ENCODE measurements at regions not wholly inside any gene's neighbourhood (a gene's known extent, or its start where the extent isn't known, plus 50 kb on each side); places are given as distances from the start of the nearest gene placed in this dataset.

DNA sequence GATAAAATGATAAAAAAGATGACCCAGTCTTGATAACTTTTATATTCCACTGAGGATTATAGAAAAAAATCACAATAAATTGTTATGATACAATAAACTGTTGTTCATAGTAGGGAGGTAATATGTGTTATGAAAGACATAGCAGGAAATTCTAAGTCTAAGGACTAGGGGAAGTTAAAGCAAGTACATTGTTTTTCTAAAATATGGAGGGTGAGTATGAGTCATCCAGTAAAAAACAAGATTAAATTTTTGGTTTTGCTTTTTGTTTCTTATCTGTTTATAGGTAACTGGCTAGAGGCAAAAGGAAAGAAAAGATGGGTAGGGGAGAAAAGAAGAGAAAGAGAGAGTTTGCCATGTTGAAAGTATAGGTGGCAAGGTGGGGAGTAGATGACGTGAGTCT, 188.4 kb downstream of the POLR1F start:
- no peak for TF ChIP-seq TEAD4 (IDR thresholded peaks at IDR 0.05)
- no peak for TF ChIP-seq ZBTB7A (IDR thresholded peaks at IDR 0.05; ENCODE audit: low read depth)
- no peak for TF ChIP-seq REST (IDR thresholded peaks at IDR 0.05; ENCODE audit: low read depth)
- no peak for TF ChIP-seq USF1 (IDR thresholded peaks at IDR 0.05)
- no peak for TF ChIP-seq CREB1 (IDR thresholded peaks at IDR 0.05; ENCODE audit: low read depth)
- TF ChIP-seq EP300 (IDR thresholded peaks at IDR 0.05; ENCODE audit: borderline replicate concordance) = no peak
- TF ChIP-seq TCF12 (IDR thresholded peaks at IDR 0.05; ENCODE audit: low read depth) = no peak
- TF ChIP-seq YY1 (IDR thresholded peaks at IDR 0.05; ENCODE audit: low read depth) = no peak
- no peak for TF ChIP-seq RAD21 (IDR thresholded peaks at IDR 0.05; ENCODE audit: low read depth)
- TF ChIP-seq, protein P1, sequence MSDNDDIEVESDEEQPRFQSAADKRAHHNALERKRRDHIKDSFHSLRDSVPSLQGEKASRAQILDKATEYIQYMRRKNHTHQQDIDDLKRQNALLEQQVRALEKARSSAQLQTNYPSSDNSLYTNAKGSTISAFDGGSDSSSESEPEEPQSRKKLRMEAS (IDR thresholded peaks at IDR 0.05) = no peak
- no peak for TF ChIP-seq EGR1 (IDR thresholded peaks at IDR 0.05)
- TF ChIP-seq CEBPB (IDR thresholded peaks at IDR 0.05) = no peak
- no peak for TF ChIP-seq FOXM1 (IDR thresholded peaks at IDR 0.05; ENCODE audit: borderline replicate concordance, low read depth)
- no peak for TF ChIP-seq NFIC (IDR thresholded peaks at IDR 0.05)

DNA sequence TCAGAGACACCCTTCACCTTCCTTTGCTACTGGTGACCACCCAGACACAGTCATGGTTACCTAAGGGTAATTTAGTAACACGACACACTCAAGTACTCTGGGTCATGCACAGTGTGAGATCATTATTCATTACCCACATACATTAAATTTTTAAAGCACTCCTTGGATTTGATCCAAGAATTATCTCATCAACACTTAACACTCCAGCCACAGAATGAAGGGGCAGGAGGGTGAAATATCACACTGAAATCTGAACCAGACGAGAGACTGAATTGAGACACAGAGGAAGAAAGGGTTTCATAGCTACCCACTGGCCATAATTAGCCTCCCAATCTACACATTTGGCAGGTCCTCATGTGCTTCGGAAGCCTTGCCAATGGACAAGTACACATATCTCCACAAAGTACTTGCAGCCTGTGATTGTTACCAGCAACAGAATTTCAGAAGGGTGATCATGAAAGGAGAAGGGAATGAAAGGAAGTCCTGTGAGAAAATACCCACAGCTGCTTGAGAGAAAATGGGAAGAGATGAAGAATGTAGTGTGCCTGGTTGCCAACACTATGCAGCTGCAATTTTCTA, 189.3 kb downstream of the POLR1F start:
- TF ChIP-seq CREB1 (IDR thresholded peaks at IDR 0.05; ENCODE audit: low read depth) (no peak), NFIC (IDR thresholded peaks at IDR 0.05) (peak; percentile 90), EGR1 (IDR thresholded peaks at IDR 0.05) (no peak), EP300 (IDR thresholded peaks at IDR 0.05; ENCODE audit: borderline replicate concordance) (peak; percentile 78), FOXM1 (IDR thresholded peaks at IDR 0.05; ENCODE audit: borderline replicate concordance, low read depth) (peak; percentile 34; the same call in 1 of the 2 replicates), USF1 (IDR thresholded peaks at IDR 0.05) (peak; percentile 20; the same call in 1 of the 2 replicates), TCF12 (IDR thresholded peaks at IDR 0.05; ENCODE audit: low read depth) (peak; percentile 63), TEAD4 (IDR thresholded peaks at IDR 0.05) (peak; percentile 61; the same call in 1 of the 2 replicates), CEBPB (IDR thresholded peaks at IDR 0.05) (0 out of 2 replicates have a peak, but pooled peaks have one; percentile 29)
- TF ChIP-seq, protein P1 (IDR thresholded peaks at IDR 0.05) = peak; percentile 24; the same call in 1 of the 2 replicates

GRCh38 chr7:19508821-19509220, 200.0 kb downstream of the POLR1F start:
- no peak for TF ChIP-seq CEBPB (IDR thresholded peaks at IDR 0.05)
- TF ChIP-seq FOXM1 (IDR thresholded peaks at IDR 0.05; ENCODE audit: borderline replicate concordance, low read depth) = no peak
- no peak for TF ChIP-seq TEAD4 (IDR thresholded peaks at IDR 0.05)
- TF ChIP-seq EP300 (IDR thresholded peaks at IDR 0.05; ENCODE audit: borderline replicate concordance) = no peak
- no peak for TF ChIP-seq TCF12 (IDR thresholded peaks at IDR 0.05; ENCODE audit: low read depth)
- TF ChIP-seq, protein P1 (IDR thresholded peaks at IDR 0.05) = no peak
- TF ChIP-seq ZBTB7A (IDR thresholded peaks at IDR 0.05; ENCODE audit: low read depth) = no peak
- no peak for TF ChIP-seq USF1 (IDR thresholded peaks at IDR 0.05)
- TF ChIP-seq NFIC (IDR thresholded peaks at IDR 0.05) = no peak
- TF ChIP-seq CREB1 (IDR thresholded peaks at IDR 0.05; ENCODE audit: low read depth) = no peak
- no peak for TF ChIP-seq TAF1 (IDR thresholded peaks at IDR 0.05; ENCODE audit: low read depth)
- TF ChIP-seq YY1 (IDR thresholded peaks at IDR 0.05; ENCODE audit: low read depth) = no peak
- no peak for TF ChIP-seq RAD21 (IDR thresholded peaks at IDR 0.05; ENCODE audit: low read depth)
- TF ChIP-seq REST (IDR thresholded peaks at IDR 0.05; ENCODE audit: low read depth) = no peak
- no peak for TF ChIP-seq EGR1 (IDR thresholded peaks at IDR 0.05)

DNA sequence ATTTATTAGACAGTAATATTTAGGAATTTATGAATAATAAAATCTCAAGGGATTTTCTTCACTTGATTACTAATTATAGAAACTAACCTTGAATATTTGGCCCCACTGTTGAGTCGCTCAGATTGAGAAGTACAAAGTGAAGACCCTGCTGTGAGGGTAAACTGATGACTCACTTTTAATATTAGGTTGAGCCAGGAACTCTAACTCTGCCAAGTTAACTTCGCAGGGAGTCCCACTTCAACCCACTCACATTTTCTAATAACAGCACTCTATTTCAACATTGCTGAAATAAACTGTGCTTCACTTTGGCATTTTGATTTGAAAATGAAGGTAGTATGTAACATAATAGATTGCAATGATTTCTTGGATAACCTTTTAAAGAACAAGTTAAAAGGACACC, 200.7 kb downstream of the POLR1F start:
- TF ChIP-seq EGR1 (IDR thresholded peaks at IDR 0.05) (peak; percentile 38; the same call in 1 of the 2 replicates), CEBPB (IDR thresholded peaks at IDR 0.05) (peak; percentile 53; the same call in 1 of the 2 replicates), REST (IDR thresholded peaks at IDR 0.05; ENCODE audit: low read depth) (no peak), NFIC (IDR thresholded peaks at IDR 0.05) (peak; percentile 87), TEAD4 (IDR thresholded peaks at IDR 0.05) (peak; percentile 58), FOXM1 (IDR thresholded peaks at IDR 0.05; ENCODE audit: borderline replicate concordance, low read depth) (no peak), TCF12 (IDR thresholded peaks at IDR 0.05; ENCODE audit: low read depth) (peak; percentile 48; the same call in 1 of the 2 replicates), EP300 (IDR thresholded peaks at IDR 0.05; ENCODE audit: borderline replicate concordance) (peak; percentile 73)
- TF ChIP-seq, protein P1 (IDR thresholded peaks at IDR 0.05) = 0 out of 2 replicates have a peak, but pooled peaks have one; percentile 18

All from Ishikawa (cell line).